Prostate gland (tissue), 2 donors: ENCODE measurements at regions not wholly inside any gene's neighbourhood (a gene's known extent, or its start where the extent isn't known, plus 50 kb on each side); places are given as distances from the start of the nearest gene placed in this dataset.

ENCODE experiments used
- POLR2A ChIP-seq: fragments of 450-650 bp; IDR thresholded peaks from one replicate; pipeline ENCODE4 v1.6.1; 2016; ENCODE audit warnings: antibody characterized with exemption, mild to moderate bottlenecking
- POLR2AphosphoS5 ChIP-seq: sonication (generic); formaldehyde crosslinking; IDR thresholded peaks from one replicate; pipeline ENCODE4 v1.6.1; 2017; ENCODE audit warnings: antibody characterized with exemption
- TF ChIP-seq, protein P1 (sequence below), 4 experiments: fragments of 200-600 bp in 2 of 4; fragments of 450-650 bp in 2 of 4; sonication (generic) in 2 of 4; IDR thresholded peaks; 1 replicate in 3 of 4; 2 replicates in 1 of 4; pipeline ENCODE4 v1.5.1; 2016 to 2019; ENCODE audit warnings: antibody characterized with exemption in 4 of 4, mild to moderate bottlenecking in 2 of 4, moderate library complexity in 2 of 4

GRCh38 chr5:122694884-122695283, 80.0 kb upstream of the SNX2 start:
- TF ChIP-seq, protein P1, sequence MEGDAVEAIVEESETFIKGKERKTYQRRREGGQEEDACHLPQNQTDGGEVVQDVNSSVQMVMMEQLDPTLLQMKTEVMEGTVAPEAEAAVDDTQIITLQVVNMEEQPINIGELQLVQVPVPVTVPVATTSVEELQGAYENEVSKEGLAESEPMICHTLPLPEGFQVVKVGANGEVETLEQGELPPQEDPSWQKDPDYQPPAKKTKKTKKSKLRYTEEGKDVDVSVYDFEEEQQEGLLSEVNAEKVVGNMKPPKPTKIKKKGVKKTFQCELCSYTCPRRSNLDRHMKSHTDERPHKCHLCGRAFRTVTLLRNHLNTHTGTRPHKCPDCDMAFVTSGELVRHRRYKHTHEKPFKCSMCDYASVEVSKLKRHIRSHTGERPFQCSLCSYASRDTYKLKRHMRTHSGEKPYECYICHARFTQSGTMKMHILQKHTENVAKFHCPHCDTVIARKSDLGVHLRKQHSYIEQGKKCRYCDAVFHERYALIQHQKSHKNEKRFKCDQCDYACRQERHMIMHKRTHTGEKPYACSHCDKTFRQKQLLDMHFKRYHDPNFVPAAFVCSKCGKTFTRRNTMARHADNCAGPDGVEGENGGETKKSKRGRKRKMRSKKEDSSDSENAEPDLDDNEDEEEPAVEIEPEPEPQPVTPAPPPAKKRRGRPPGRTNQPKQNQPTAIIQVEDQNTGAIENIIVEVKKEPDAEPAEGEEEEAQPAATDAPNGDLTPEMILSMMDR (IDR thresholded peaks at IDR 0.05): no peak
- TF ChIP-seq POLR2A (no peak), POLR2AphosphoS5 (no peak)
